NCI-H2029 treated with DMSO at 0.1 percent for 48 hours (cell line): ENCODE measurements at regions not wholly inside any gene's neighbourhood (a gene's known extent, or its start where the extent isn't known, plus 50 kb on each side); places are given as distances from the start of the nearest gene placed in this dataset.
"Not testable (repeated sequence)": the region's sequence is repeated elsewhere in the genome, so short reads cannot be mapped to it uniquely, and the experiment has no call there.

ENCODE experiments used
- DNase-seq: peaks from one replicate; lab custom pipeline; 2025; lab: John Stamatoyannopoulos, UW

GRCh38 chr7:130849604-130850003, 115.6 kb upstream of the KLF14 start:
- no peak for DNase-seq

DNA sequence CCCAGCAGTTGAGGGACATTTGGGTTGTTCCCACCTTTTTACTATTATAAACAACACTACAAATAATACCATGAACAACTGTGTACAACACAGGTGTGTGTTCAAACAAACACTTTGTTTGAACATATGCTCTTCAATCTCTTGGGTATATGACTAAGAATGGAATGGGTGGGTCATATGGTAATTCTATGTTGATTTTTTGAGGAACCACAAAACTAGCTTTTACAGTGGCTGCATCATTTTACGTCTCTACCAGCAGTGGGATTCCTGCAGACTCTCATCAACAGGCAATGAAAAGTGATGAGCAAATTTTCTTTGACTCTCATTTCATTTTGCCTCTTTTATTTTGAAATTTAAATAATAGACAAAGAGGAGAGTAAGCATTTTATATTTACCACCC, 116.9 kb upstream of the KLF14 start:
- no peak for DNase-seq

GRCh38 chr7:130852867-130853266, 118.9 kb upstream of the KLF14 start:
- DNase-seq: no peak

DNA sequence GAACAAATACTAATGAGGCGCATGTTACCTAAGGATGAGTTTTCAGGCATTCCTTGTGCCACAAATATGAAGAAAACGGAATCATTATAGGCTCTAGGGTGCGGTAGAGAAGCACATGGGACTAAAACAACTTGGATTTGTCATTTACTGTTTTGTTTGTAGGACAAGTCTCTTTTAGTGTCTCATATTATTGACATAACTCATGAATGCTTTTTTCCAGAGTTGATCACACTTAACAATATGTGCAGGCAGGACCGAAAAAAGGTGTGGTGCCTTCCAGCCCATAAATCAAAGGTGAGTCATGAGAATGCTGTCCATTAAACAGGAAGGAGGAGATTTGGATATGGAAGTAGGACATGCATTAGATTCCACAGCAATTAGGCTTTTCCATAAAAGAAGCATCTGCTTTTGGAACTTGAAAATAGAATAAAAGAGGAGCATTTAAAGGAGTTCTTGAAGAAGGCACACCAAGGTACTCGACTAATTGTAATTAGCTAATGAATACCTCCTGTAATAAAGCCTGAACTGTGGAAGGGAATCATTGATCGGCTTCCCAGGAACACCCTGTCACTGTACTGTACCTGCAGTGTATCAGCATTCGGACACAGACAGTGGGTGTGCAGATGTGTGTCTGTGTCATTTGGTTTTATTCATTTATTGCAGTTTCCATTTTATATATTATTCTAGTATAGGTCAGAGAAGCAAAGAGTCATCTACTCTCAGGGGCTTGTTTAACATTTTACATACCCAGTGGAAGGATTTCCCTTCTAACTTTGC, 119.7 kb upstream of the KLF14 start:
- no peak for DNase-seq

DNA sequence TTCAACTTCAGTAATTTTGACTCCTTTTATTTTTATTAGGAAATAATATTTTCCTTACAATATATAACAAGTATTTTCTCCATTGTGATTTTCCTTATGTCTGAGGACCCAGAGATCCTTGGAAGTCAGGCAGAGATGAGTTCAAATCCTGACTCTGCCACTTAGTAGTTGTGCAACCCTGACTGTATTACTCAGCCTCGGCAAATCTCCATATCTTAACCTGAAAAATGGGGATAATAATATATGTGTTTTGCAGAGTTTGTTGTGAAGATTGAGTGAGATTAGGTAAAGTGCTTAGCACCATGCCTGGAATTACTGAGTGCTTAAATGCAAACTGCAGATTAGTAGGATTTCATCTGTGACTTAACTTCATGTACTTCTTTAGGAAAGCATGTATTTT, 120.5 kb upstream of the KLF14 start:
- no peak for DNase-seq

DNA sequence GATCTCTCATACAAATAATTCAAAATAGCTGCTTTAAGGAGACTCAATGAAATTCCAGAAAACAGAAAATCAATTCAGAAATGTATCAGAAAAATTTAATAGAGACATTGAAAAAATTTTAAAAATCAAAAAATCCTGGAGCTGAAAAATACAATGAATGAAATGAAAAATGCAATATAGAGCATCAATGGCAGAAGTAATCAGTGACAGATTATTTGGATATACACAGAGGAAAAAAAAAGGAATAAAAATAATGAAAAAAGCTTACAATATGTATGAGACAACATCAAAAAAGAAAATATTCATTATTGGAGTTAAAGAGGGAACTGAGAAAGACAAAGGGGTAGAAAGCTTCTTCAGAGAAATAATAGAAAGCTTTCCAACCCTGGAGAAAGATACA, 122.9 kb upstream of the KLF14 start:
- DNase-seq: no peak

GRCh38 chr7:130860832-130861231, 126.8 kb upstream of the KLF14 start:
- not testable (repeated sequence) for DNase-seq

- no peak for DNase-seq
Observed at GRCh38 chr7:130865408-130866236, 131.6 kb upstream of the KLF14 start.

- DNase-seq: no peak
Observed at GRCh38 chr7:130867039-130867438, 133.0 kb upstream of the KLF14 start.

DNA sequence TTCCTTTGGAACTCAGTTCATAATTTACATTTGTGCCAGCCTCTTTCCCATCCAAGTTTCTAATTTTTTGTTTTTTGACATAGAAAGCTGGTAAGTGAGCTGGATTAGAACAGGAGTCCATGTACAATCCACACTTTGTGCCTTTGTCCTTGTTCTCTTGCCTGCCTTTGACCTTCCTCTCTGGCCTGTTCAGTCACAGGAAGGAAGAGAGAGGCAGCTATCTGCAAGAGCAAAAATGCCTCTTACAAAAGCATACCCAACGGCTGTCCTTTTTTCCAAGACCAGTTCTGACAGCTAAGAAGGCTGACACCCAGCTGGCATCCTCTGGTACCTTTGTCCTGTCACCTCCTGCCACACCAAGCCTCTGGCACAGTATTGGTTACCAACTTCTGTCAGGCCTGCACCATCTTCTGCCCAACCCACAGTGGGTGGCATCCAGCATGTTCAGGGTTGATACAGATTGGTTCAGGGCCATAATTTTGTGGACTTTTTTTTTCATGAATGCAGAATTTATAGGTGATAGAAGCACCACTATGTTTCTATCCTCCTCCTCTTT, 133.7 kb upstream of the KLF14 start:
- no peak for DNase-seq

DNA sequence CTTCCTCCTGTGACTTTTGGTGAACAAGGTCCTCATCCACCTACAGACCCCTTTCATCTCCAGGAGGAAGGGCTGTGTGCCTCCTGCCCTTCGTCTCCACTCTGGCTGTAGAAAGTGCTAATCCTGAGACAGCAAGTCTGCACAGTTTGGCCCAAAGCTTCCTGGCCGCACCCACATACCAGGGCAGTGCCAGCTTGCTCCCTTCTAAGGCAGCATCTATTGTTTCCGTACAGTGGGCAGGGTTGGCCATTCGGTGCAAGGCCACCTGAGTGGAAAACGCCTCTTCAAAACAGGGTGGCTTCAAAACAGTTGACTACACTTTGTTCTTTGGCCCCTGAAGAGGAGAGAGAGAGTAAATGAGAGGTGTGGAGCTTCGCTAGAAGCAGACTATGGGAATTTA, 134.1 kb upstream of the KLF14 start:
- DNase-seq: no peak

DNA sequence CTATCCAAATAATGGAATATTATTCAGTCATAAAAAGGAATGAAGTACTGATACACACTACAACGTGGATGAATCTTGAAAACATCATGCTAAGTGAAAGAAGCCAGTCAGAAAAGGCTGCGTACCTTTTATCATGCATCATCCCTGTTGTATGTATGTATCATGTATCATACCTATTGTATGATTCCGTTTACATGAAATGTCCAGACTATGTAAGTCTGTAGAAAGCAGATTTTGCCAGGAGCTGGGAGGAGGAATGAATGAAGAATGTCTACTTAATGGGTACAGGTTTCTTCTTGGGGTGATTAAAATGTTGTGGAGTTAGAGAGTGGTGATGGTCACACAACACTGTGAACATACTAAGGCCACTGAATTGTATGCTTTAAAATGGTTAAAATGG, 135.9 kb upstream of the KLF14 start:
- no peak for DNase-seq

DNA sequence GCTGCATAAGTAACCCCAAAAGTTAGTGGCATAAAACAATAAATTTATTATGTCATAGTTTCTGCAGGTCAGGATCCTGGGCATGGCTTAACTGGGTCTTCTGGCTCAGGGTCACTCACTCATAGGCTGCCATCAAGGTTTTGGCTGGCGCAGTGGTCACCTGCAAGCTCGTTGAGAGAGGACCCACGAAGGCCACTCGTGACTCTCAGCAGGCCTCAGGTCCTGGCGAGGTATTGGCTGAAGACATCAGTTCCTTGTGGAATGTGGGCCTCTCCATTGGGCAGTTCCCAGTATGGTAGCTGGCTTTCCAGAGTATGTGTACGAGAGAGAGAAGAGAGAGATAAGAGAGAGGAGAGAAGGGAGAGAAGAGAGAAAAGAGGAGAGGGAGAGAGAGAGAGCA, 138.3 kb upstream of the KLF14 start:
- DNase-seq: no peak

GRCh38 chr7:130872756-130873448, 138.9 kb upstream of the KLF14 start:
- no peak for DNase-seq

GRCh38 chr7:130874071-130874915, 140.3 kb upstream of the KLF14 start:
- no peak for DNase-seq

DNA sequence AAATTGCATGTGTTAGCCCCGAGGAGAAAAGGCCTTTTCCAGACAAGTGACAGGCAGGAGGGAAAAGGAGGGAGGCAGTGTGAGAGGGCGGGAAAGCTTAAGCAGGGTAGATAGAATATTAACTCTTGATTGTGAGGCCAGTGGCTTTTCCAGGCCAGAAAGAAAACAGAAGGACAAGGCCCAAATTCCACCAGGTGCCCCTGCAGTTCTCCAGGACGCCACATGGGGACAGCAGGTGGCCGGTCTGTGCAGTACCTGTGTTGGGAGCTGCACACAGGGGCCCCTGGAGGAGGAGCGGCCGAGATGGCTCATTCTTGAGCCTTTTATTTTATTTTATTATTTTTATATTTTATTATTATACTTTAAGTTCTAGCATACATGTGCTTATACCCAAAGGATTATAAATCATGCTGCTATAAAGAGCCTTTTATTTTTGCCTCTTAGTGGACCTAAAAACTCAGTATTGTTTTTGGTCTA, 141.3 kb upstream of the KLF14 start:
- no peak for DNase-seq

DNA sequence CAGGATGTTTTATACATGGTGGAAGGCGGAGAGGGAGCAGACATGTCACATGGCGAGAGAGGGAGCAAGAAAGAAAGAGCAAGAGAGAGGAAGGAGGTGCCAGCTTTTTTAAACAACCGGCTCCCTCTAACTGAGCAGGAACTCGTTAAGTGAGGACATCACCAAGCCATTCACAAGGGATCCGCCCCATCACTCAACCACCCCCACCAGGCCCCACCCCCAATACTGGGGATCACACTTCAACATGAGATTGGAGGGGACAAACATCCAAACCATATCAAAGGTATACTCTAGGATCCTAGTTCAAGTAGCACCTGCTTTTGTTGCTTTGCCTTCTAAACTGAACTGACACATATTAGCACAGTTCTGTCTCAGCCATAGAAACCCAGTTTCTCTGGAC, 141.9 kb upstream of the KLF14 start:
- DNase-seq: no peak

GRCh38 chr7:130877236-130877990, 143.4 kb upstream of the KLF14 start:
- DNase-seq: no peak

- no peak for DNase-seq
Observed at GRCh38 chr7:130877991-130878305, 143.9 kb upstream of the KLF14 start.

DNA sequence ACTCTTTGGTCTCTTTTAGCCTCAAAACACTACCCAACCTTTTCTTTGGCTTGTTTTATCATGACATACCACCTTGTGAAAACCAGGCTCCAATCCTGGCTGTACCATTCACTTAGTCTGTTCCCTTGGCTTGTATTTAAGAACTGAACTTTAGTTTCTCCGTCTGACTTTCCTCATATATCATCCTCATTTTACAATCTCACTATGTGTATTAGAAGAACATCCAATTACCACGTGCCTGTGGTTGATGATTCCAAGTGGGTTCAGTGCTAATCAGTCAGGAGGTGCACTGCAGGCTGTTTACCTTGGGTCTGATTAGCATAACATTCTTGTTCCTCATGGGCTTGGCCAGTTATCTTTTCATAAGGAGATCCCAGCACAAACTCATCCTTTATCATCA, 144.8 kb upstream of the KLF14 start:
- no peak for DNase-seq

DNA sequence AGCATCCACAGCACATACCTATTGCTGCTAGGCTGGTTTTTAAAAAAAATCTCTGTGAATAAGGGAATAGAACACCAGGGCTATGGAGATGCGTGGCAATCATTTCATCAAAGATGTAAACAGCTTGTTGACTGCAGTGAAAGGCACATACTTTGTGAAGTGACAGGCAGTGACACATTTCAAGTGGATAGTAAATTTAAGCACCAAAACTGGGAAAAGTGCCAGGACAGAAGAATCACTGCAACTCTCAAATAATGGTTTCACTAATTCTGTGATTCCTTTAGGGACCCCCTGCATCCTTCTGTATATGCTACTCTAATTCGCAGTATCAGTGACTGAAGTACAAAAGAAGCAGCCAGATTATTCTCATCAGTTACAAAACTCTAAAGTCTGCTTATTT, 145.2 kb upstream of the KLF14 start:
- DNase-seq: no peak
